H1 (cell line): ENCODE measurements at regions not wholly inside any gene's neighbourhood (a gene's known extent, or its start where the extent isn't known, plus 50 kb on each side); places are given as distances from the start of the nearest gene placed in this dataset.

Experiments
- CTCF ChIA-PET: fragments of 300-600 bp; sonication (Branson Sonifier 250); formaldehyde crosslinking; loops from one replicate; lab custom pipeline; 2021; ENCODE audit not compliant: partially characterized antibody; lab: Charles Lee
- POLR2A ChIA-PET: fragments of 300-600 bp; sonication (Branson Sonifier 250); formaldehyde crosslinking; loops from one replicate; lab custom pipeline; 2021; ENCODE audit warnings: inconsistent platforms; ENCODE audit not compliant: partially characterized antibody; lab: Charles Lee
- DNase-seq, 2 experiments: peaks; one replicate each; pipeline versions ENCODE4 v3.0.0 to v3.0.0-alpha.2; 2010 to 2022; ENCODE audit warnings: low spot score in 2 of 2, low read depth in 1 of 2, mixed read lengths in 1 of 2
- FAIRE-seq: peaks from 2 replicates; lab custom pipeline; 2011; peaks lifted over from hg19 to GRCh38; lab: Jason Lieb, UNC
- H2AFZ ChIP-seq: 2 replicates; pipeline ENCODE4 v1.8.1; 2012; ENCODE audit warnings: low read length, inconsistent platforms
- H2AK5ac ChIP-seq: 2 replicates; pipeline ENCODE4 v1.6.1; 2013; ENCODE audit warnings: low read depth, low read length
- H2BK120ac ChIP-seq: replicated peaks from 2 replicates; pipeline ENCODE3; 2013; ENCODE audit warnings: low read depth, low read length, inconsistent platforms
- H2BK12ac ChIP-seq: 2 replicates; pipeline ENCODE4 v1.6.1; 2013; ENCODE audit warnings: low read depth, low read length
- H2BK15ac ChIP-seq: 2 replicates; pipeline ENCODE4 v1.6.1; 2013; ENCODE audit warnings: low read length
- H2BK20ac ChIP-seq: 2 replicates; pipeline ENCODE4 v1.6.1; 2013; ENCODE audit warnings: low read length
- H2BK5ac ChIP-seq: 2 replicates; pipeline ENCODE4 v1.6.1; 2013; ENCODE audit warnings: low read depth, low read length
- H3K14ac ChIP-seq: 2 replicates; pipeline ENCODE4 v1.6.1; 2013; ENCODE audit warnings: inconsistent platforms; ENCODE audit not compliant: insufficient read length
- H3K18ac ChIP-seq: 2 replicates; pipeline ENCODE4 v1.6.1; 2013; ENCODE audit warnings: low read length; ENCODE audit errors: extremely low read depth
- H3K23ac ChIP-seq: 2 replicates; pipeline ENCODE4 v1.6.1; 2013; ENCODE audit warnings: inconsistent platforms; ENCODE audit not compliant: insufficient read length
- H3K23me2 ChIP-seq: 2 replicates; pipeline ENCODE4 v1.6.1; 2013; ENCODE audit warnings: low read depth, low read length
- H3K27ac ChIP-seq: 2 replicates; pipeline ENCODE4 v1.6.1; 2011; ENCODE audit warnings: low read depth, low read length, inconsistent platforms
- H3K27me3 ChIP-seq, 4 experiments: replicated peaks in 1 of 4; 1 replicate in 1 of 4; 2 replicates in 3 of 4; pipeline versions ENCODE4 v1.6.1 to v1.8.1; 2011 to 2013; ENCODE audit warnings: low read length in 3 of 4, mild to moderate bottlenecking in 3 of 4, inconsistent platforms in 2 of 4, mixed read lengths in 2 of 4, moderate library complexity in 1 of 4; ENCODE audit not compliant: control insufficient read depth in 3 of 4, insufficient read depth in 3 of 4; ENCODE audit errors: extremely low read depth in 1 of 4
- H3K36me3 ChIP-seq, 4 experiments: 2 replicates each; pipeline versions ENCODE4 v1.6.1 to v1.8.1; 2011 to 2013; ENCODE audit warnings: mild to moderate bottlenecking in 4 of 4, low read length in 3 of 4, moderate library complexity in 2 of 4, control low read depth in 1 of 4, inconsistent platforms in 1 of 4; ENCODE audit not compliant: insufficient read depth in 4 of 4, control insufficient read depth in 2 of 4
- H3K4ac ChIP-seq: replicated peaks from 2 replicates; pipeline ENCODE3; 2013; ENCODE audit warnings: low read length, low read depth, mixed read lengths, inconsistent platforms; ENCODE audit not compliant: insufficient read length
- H3K4me1 ChIP-seq, 4 experiments: replicated peaks in 1 of 4; 1 replicate in 1 of 4; 2 replicates in 3 of 4; pipeline versions ENCODE4 v1.6.1 to v1.8.1; 2011 to 2013; ENCODE audit warnings: low read length in 3 of 4, inconsistent platforms in 2 of 4, mixed read lengths in 1 of 4; ENCODE audit not compliant: insufficient read depth in 4 of 4, control insufficient read depth in 3 of 4
- H3K4me2 ChIP-seq, 2 experiments: 2 replicates each; pipeline versions ENCODE4 v1.6.1 to v1.8.1; 2011 to 2013; ENCODE audit warnings: low read depth in 2 of 2, low read length in 2 of 2, control low read depth in 1 of 2, inconsistent platforms in 1 of 2, mild to moderate bottlenecking in 1 of 2; ENCODE audit not compliant: insufficient read depth in 1 of 2
- H3K4me3 ChIP-seq, 4 experiments: fragments of 200-600, 300-600 bp in 1 of 4; sonication (generic), shearing (Covaris generic), sonication (Bioruptor Twin) in 1 of 4; 2 replicates each; pipeline versions ENCODE4 v1.5.1 to v1.8.1; 2011 to 2016; ENCODE audit warnings: low read length in 4 of 4, low read depth in 3 of 4, control low read depth in 2 of 4, inconsistent platforms in 2 of 4, mild to moderate bottlenecking in 2 of 4, mixed read lengths in 1 of 4, moderate library complexity in 1 of 4; ENCODE audit not compliant: insufficient read depth in 2 of 4; ENCODE audit errors: extremely low read depth in 1 of 4
- H3K56ac ChIP-seq: replicated peaks from 2 replicates; pipeline ENCODE3; 2013; ENCODE audit warnings: low read depth, mild to moderate bottlenecking, mixed read lengths, low read length, inconsistent platforms; ENCODE audit not compliant: insufficient read length
- H3K79me1 ChIP-seq: 2 replicates; pipeline ENCODE4 v1.6.1; 2013; ENCODE audit warnings: low read depth, low read length, control low read depth
- H3K79me2 ChIP-seq, 2 experiments: 2 replicates each; pipeline versions ENCODE4 v1.6.1 to v1.8.1; 2012 to 2013; ENCODE audit warnings: low read length in 2 of 2, mild to moderate bottlenecking in 2 of 2, inconsistent platforms in 1 of 2; ENCODE audit not compliant: insufficient read depth in 2 of 2, control insufficient read depth in 1 of 2
- H3K9ac ChIP-seq, 4 experiments: replicated peaks in 1 of 4; 1 replicate in 1 of 4; 2 replicates in 3 of 4; pipeline versions ENCODE4 v1.6.1 to v1.8.1; 2011 to 2013; ENCODE audit warnings: low read depth in 3 of 4, low read length in 3 of 4, control low read depth in 2 of 4, mild to moderate bottlenecking in 2 of 4, moderate library complexity in 2 of 4, inconsistent platforms in 1 of 4; ENCODE audit errors: extremely low read depth in 1 of 4
- H3K9me3 ChIP-seq, 2 experiments: 2 replicates each; pipeline versions ENCODE4 v1.6.1 to v1.8.1; 2012 to 2013; ENCODE audit warnings: mild to moderate bottlenecking in 2 of 2, moderate library complexity in 2 of 2, control low read depth in 1 of 2, inconsistent platforms in 1 of 2, low read depth in 1 of 2, low read length in 1 of 2, mixed read lengths in 1 of 2; ENCODE audit not compliant: insufficient read depth in 2 of 2
- H4K20me1 ChIP-seq, 2 experiments: replicated peaks in 1 of 2; 2 replicates each; pipeline versions ENCODE3 to v1.8.1; 2011 to 2013; ENCODE audit warnings: inconsistent platforms in 2 of 2, low read length in 2 of 2, mild to moderate bottlenecking in 1 of 2; ENCODE audit not compliant: insufficient read depth in 2 of 2, control insufficient read depth in 1 of 2
- H4K5ac ChIP-seq: 2 replicates; pipeline ENCODE4 v1.6.1; 2013; ENCODE audit warnings: low read length, low read depth, mixed read lengths, inconsistent platforms; ENCODE audit not compliant: insufficient read length
- H4K8ac ChIP-seq: 2 replicates; pipeline ENCODE4 v1.8.0; 2013; ENCODE audit warnings: mild to moderate bottlenecking, moderate library complexity, low read length, inconsistent platforms; ENCODE audit not compliant: insufficient read depth; ENCODE audit errors: extremely low read depth
- H4K91ac ChIP-seq: replicated peaks from 2 replicates; pipeline ENCODE3; 2013; ENCODE audit warnings: low read length, mixed read lengths, inconsistent platforms; ENCODE audit not compliant: insufficient read length
- CHD1 ChIP-seq: IDR thresholded peaks from 2 replicates; pipeline ENCODE4 v1.6.1; 2012; ENCODE audit warnings: low read depth, low read length, improper control_type of control experiment
- EP300 ChIP-seq, 2 experiments: IDR thresholded peaks; 1 replicate in 1 of 2; 2 replicates in 1 of 2; pipeline ENCODE4 v1.6.1; 2011 to 2012; ENCODE audit warnings: low read depth in 2 of 2, low read length in 2 of 2, mild to moderate bottlenecking in 2 of 2, borderline replicate concordance in 1 of 2, inconsistent platforms in 1 of 2, moderate library complexity in 1 of 2
- KDM5A ChIP-seq: fragments of 200-600 bp; IDR thresholded peaks from 2 replicates; pipeline ENCODE4 v1.7.1; 2012; ENCODE audit warnings: mild to moderate bottlenecking, low read length, inconsistent platforms, mixed read lengths
- MAFK ChIP-seq: IDR thresholded peaks from 2 replicates; pipeline ENCODE4 v1.6.1; 2012; ENCODE audit warnings: low read depth, mild to moderate bottlenecking, improper control_type of control experiment, low read length
- NANOG ChIP-seq: IDR thresholded peaks from 2 replicates; pipeline ENCODE4 v1.6.1; 2011; ENCODE audit warnings: low read length, low read depth, mild to moderate bottlenecking, inconsistent platforms; ENCODE audit not compliant: insufficient read depth, poor library complexity, severe bottlenecking
- PHF8 ChIP-seq: fragments of 200-600 bp; sonication (generic); conservative IDR thresholded peaks from 2 replicates; pipeline ENCODE4 v1.7.1; 2012; ENCODE audit warnings: low read depth, mild to moderate bottlenecking, inconsistent platforms, low read length, moderate library complexity
- POLR2A ChIP-seq, 2 experiments: IDR thresholded peaks; 1 replicate in 1 of 2; 2 replicates in 1 of 2; pipeline ENCODE4 v1.6.1; 2011; ENCODE audit warnings: low read depth in 2 of 2, low read length in 2 of 2, mild to moderate bottlenecking in 2 of 2; ENCODE audit errors: control extremely low read depth in 1 of 2
- SAP30 ChIP-seq: fragments of 300-600 bp; sonication (generic); IDR thresholded peaks from 2 replicates; pipeline ENCODE4 v1.7.1; 2012; ENCODE audit warnings: low read length, moderate library complexity, mild to moderate bottlenecking, inconsistent platforms; ENCODE audit not compliant: insufficient read depth, insufficient replicate concordance
- SIX5 ChIP-seq: IDR thresholded peaks from 2 replicates; pipeline ENCODE4 v1.6.1; 2011; ENCODE audit warnings: mild to moderate bottlenecking, low read depth, low read length
- SP4 ChIP-seq: IDR thresholded peaks from 2 replicates; pipeline ENCODE4 v1.6.1; 2012; ENCODE audit warnings: low read length, inconsistent platforms
- SUZ12 ChIP-seq: fragments of 200-600 bp; sonication (generic); IDR thresholded peaks from 2 replicates; pipeline ENCODE4 v1.6.1; 2012; ENCODE audit warnings: mild to moderate bottlenecking, inconsistent platforms, low read length, moderate library complexity, mixed read lengths
- YY1 ChIP-seq: IDR thresholded peaks from 2 replicates; pipeline ENCODE4 v1.6.1; 2011; ENCODE audit warnings: low read depth, mild to moderate bottlenecking, low read length

GRCh38 chr3:83195243-83195642 is 1433.8 kb upstream of the GBE1 start:
- Histone ChIP-seq H2BK20ac (no peak overlapping the region), H3K4me2 (no peak overlapping the region), H2BK5ac (no peak overlapping the region), H2BK12ac (no peak overlapping the region), H4K91ac (no peak overlapping the region), H3K23me2 (no peaks in the 10 kb centered on the region), H3K9ac (no peak overlapping the region), H3K4me1 (peaks cover 0 to 3% (median 0%) of the 10 kb centered on the region in 4 experiments; a peak in 1 of 7 replicates), H3K36me3 (no peaks in the 10 kb centered on the region), H2BK120ac (no peak overlapping the region), H3K79me2 (no peaks in the 10 kb centered on the region), H3K23ac (no peak overlapping the region), H3K14ac (no peak overlapping the region), H3K27me3 (no peaks in the 10 kb centered on the region), H3K18ac (no peak overlapping the region), H2AFZ (no peak overlapping the region), H4K8ac (no peak overlapping the region), H3K4ac (no peak overlapping the region), H3K4me3 (no peak overlapping the region), H2BK15ac (no peak overlapping the region), H3K79me1 (no peaks in the 10 kb centered on the region), H4K20me1 (no peaks in the 10 kb centered on the region), H3K27ac (no peak overlapping the region), H4K5ac (no peak overlapping the region), H3K56ac (no peak overlapping the region), H2AK5ac (no peak overlapping the region), H3K9me3 (no peaks in the 10 kb centered on the region)
- TF ChIP-seq KDM5A (no peak), NANOG (no peak), PHF8 (no peak), SUZ12 (no peak), SIX5 (no peak), SP4 (no peak), EP300 (IDR thresholded peaks at IDR 0.05; ENCODE audit: borderline replicate concordance in 1 of 2, low read depth in 2 of 2, low read length in 2 of 2) (no peak), SAP30 (no peak), POLR2A (IDR thresholded peaks at IDR 0.05; ENCODE audit: control extremely low read depth in 1 of 2, low read depth in 2 of 2, low read length in 2 of 2) (no peak), YY1 (no peak), CHD1 (no peak), MAFK (no peak)
- ChIA-PET POLR2A (interaction anchor here (0.7 kb wide), 1 partner anchor 342 kb away, joined by 4 read pairs; no protein-coding TSS in a partner anchor), CTCF (no interaction called here)
- no peak for DNase-seq
- no peak for FAIRE-seq
